OCI-LY7 (cell line): ENCODE measurements at regions not wholly inside any gene's neighbourhood (a gene's known extent, or its start where the extent isn't known, plus 50 kb on each side); places are given as distances from the start of the nearest gene placed in this dataset.

Experiments used
- CTCF ChIP-seq: fragments of 200-600 bp; sonication (generic); conservative IDR thresholded peaks from 2 replicates; pipeline ENCODE4 v1.5.1; 2014; ENCODE audit warnings: mild to moderate bottlenecking, antibody characterized with exemption, low read length, moderate library complexity, mixed read lengths
- EZH2phosphoT487 ChIP-seq: fragments of 200-600 bp; sonication (generic); IDR thresholded peaks from 2 replicates; pipeline ENCODE4 v1.6.1; 2018; ENCODE audit warnings: low read depth, borderline replicate concordance, mild to moderate bottlenecking, mixed run types, antibody characterized with exemption, low read length, moderate library complexity, mixed read lengths

- TF ChIP-seq EZH2phosphoT487 (no peak), CTCF (no peak)
These were observed 87.3 kb upstream of the CSF3R start for GRCh38 chr1:36570006-36570405.
